Ovary (tissue), 3 donors: ENCODE measurements at regions not wholly inside any gene's neighbourhood (a gene's known extent, or its start where the extent isn't known, plus 50 kb on each side); places are given as distances from the start of the nearest gene placed in this dataset.
"Not testable (repeated sequence)": the region's sequence is repeated elsewhere in the genome, so short reads cannot be mapped to it uniquely, and the experiment has no call there.

ENCODE experiments used
- CTCF ChIP-seq, 3 donors: fragments of 450-650 bp in 2 of 3; fragments of 200-600 bp in 1 of 3; IDR thresholded peaks; one replicate each; pipeline versions ENCODE4 v1.5.1 to v1.8.0; 2016 to 2022; ENCODE audit warnings: antibody characterized with exemption in 3 of 3, mild to moderate bottlenecking in 1 of 3
- POLR2A ChIP-seq: fragments of 450-650 bp; IDR thresholded peaks from one replicate; pipeline ENCODE4 v1.6.1; 2017; ENCODE audit warnings: antibody characterized with exemption, mild to moderate bottlenecking, moderate library complexity
- donor health status: DM: no; HTN: no; CAD: no.

GRCh38 chr22:11067937-11068336 is 4460.1 kb upstream of the OR11H1 start:
- not testable (repeated sequence) for TF ChIP-seq CTCF (IDR thresholded peaks at IDR 0.05); POLR2A
